ENCODE measurements at regions not wholly inside any gene's neighbourhood (a gene's known extent, or its start where the extent isn't known, plus 50 kb on each side); places are given as distances from the start of the nearest gene placed in this dataset.

DNA sequence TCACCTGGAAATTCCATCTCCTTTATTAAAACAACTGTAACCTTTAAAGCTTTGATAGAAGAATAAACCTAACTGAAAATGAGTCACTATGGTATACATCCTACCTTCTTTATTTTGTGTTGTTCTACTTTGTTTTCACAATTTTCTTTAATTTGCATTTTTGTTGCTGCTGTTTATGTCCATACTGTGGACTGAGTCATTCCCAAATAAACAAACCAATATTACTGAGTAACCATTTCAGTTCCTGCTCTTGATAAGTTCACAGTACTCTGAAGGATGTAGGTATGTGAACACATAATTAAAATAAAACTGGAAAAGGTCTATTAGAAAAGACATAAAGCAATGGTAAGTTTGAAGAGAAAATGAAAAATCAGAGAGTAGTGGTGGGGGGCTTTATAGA lies 528.5 kb upstream of the GOLIM4 start:
- intact Hi-C loops (cut with micrococcal nuclease) (loop anchor here (5.0 kb wide), 2 partner anchors 112 to 223 kb away; no protein-coding TSS in a partner anchor), dilution Hi-C loops (cut with HindIII; ENCODE audit: low sequenced_read_pairs, unreplicated experiment) (no loop called here), in situ Hi-C loops (cut with MboI; ENCODE audit: low sequenced_read_pairs) (no loop called here)
- no peak for TF ChIP-seq RAD21 (IDR thresholded peaks at IDR 0.05; ENCODE audit: low read length)
- no peak for TF ChIP-seq MXI1 (IDR thresholded peaks at IDR 0.05; ENCODE audit: borderline replicate concordance, low read depth, low read length)
- TF ChIP-seq BHLHE40 (IDR thresholded peaks at IDR 0.05; ENCODE audit: low read depth, low read length), result no peak
- TF ChIP-seq RCOR1 (IDR thresholded peaks at IDR 0.05; ENCODE audit: insufficient replicate concordance, low read length), result no peak
- TF ChIP-seq FOS (IDR thresholded peaks at IDR 0.05; ENCODE audit: low read depth, low read length), result no peak
- TF ChIP-seq USF2 (IDR thresholded peaks at IDR 0.05; ENCODE audit: low read depth, low read length), result no peak
- TF ChIP-seq CTCF (conservative IDR thresholded peaks at IDR 0.05; ENCODE audit: low read depth, low read length), result no peak
- TF ChIP-seq CHD1 (IDR thresholded peaks at IDR 0.05; ENCODE audit: low read depth, low read length), result no peak
- Histone ChIP-seq H3K9me3 (ENCODE audit: control insufficient read depth, insufficient read depth, low read length) (no peaks in the 10 kb centered on the region), H2BK20ac (ENCODE audit: low read depth, low read length) (no peak overlapping the region), H3K23ac (ENCODE audit: low read depth, low read length) (no peak overlapping the region), H2AK9ac (replicated peaks; ENCODE audit: low read depth, low read length, poor library complexity) (no peak overlapping the region), H2BK15ac (ENCODE audit: low read depth, low read length) (no peak overlapping the region), H3K14ac (replicated peaks; ENCODE audit: low read depth, low read length) (no peak overlapping the region), H4K5ac (ENCODE audit: low read depth, low read length) (no peak overlapping the region), H3K4me3 (ENCODE audit: insufficient read depth, low read depth, low read length) (no peak overlapping the region), H2BK5ac (ENCODE audit: low read depth, low read length, poor library complexity, severe bottlenecking) (no peak overlapping the region), H3K79me1 (ENCODE audit: low read depth in 1 of 2, low read length in 2 of 2) (no peaks in the 10 kb centered on the region), H2AK5ac (ENCODE audit: low read depth, low read length) (no peak overlapping the region), H3K9me1 (ENCODE audit: insufficient read depth, low read length) (no peaks in the 10 kb centered on the region; the same call in 1 of the 2 replicates), H3K4me1 (ENCODE audit: control insufficient read depth, insufficient read depth, low read length) (no peaks in the 10 kb centered on the region), H4K91ac (ENCODE audit: insufficient read depth, low read depth, low read length) (no peak overlapping the region), H3K9ac (ENCODE audit: low read depth, low read length) (no peak overlapping the region), H2BK120ac (ENCODE audit: low read depth, low read length) (no peak overlapping the region), H4K8ac (ENCODE audit: low read depth in 2 of 2, low read length in 2 of 2) (no peak overlapping the region), H3K27me3 (ENCODE audit: control insufficient read depth, insufficient read depth, low read length) (no peaks in the 10 kb centered on the region), H3K4ac (ENCODE audit: low read depth, low read length) (no peak overlapping the region), H2AFZ (replicated peaks; ENCODE audit: low read length, poor library complexity) (no peak overlapping the region), H3K18ac (ENCODE audit: low read depth, low read length) (no peak overlapping the region), H3K36me3 (ENCODE audit: control insufficient read depth, insufficient read depth, low read length) (no peaks in the 10 kb centered on the region), H4K20me1 (ENCODE audit: insufficient read depth, low read length) (no peaks in the 10 kb centered on the region), H3K4me2 (ENCODE audit: low read depth, low read length) (no peak overlapping the region), H3K27ac (ENCODE audit: insufficient read depth, low read length) (no peak overlapping the region), H3K56ac (ENCODE audit: extremely low read depth, insufficient read depth, low read length) (no peak overlapping the region)
- BruUV-seq (replicated peaks), result no TSS peak
- DNase-seq (no peak), ATAC-seq (ENCODE audit: low read depth) (peak; percentile 67)
- CTCF ChIA-PET, result interaction anchor here (1.1 kb wide), 1 partner anchor 13 kb away, joined by 4 read pairs; no protein-coding TSS in a partner anchor
- POLR2A ChIA-PET (ENCODE audit: unreplicated experiment), result no interaction called here
